ENCODE measurements at regions not wholly inside any gene's neighbourhood (a gene's known extent, or its start where the extent isn't known, plus 50 kb on each side); places are given as distances from the start of the nearest gene placed in this dataset.

DNA sequence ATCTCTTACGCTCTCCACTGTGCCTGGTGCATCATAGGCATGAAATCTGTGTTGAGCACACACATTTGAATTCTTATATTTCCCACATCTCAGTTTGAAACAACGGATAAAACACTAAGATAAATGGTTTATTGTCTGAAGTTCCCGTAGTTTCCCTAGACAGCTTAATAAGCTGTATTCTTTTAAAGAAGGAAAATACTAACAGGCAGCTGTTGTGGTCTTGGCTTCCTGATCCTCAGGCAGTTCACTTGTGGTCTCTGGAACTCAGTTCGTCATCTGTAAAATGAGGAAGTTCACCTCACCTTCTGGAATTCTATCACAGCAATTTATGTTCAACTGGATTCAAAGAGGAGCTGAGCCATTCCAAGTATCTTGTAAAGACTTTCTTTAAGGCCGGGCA is 1805.6 kb upstream of the TENM3 start:
- no peak for DNase-seq
- Histone ChIP-seq H3K27ac (ENCODE audit: low read depth in 1 of 2, low read length in 2 of 2) (no peak overlapping the region), H3K4me1 (ENCODE audit: control insufficient read depth in 1 of 2, insufficient read depth in 2 of 2, low read length in 2 of 2) (no peaks in the 10 kb centered on the region), H3K9me3 (replicated peaks in 1 of 2; ENCODE audit: control insufficient read depth in 1 of 2, insufficient read depth in 1 of 2, low read length in 2 of 2) (peaks cover 0 to 3% of the 10 kb centered on the region in 2 donors), H3K4me2 (replicated peaks; ENCODE audit: extremely low read depth, low read length, poor library complexity, severe bottlenecking) (no peak overlapping the region), H2AFZ (ENCODE audit: insufficient read depth, low read depth, low read length, poor library complexity, severe bottlenecking) (no peak overlapping the region), H4K20me1 (ENCODE audit: insufficient read depth, low read length) (no peaks in the 10 kb centered on the region), H3K36me3 (replicated peaks in 1 of 2; ENCODE audit: control insufficient read depth in 1 of 2, insufficient read depth in 2 of 2, low read length in 2 of 2) (no peaks in the 10 kb centered on the region), H3K9ac (ENCODE audit: insufficient read depth, low read length, poor library complexity, severe bottlenecking) (no peak overlapping the region), H3K27me3 (ENCODE audit: control insufficient read depth in 2 of 2, insufficient read depth in 2 of 2, low read length in 2 of 2) (no peaks in the 10 kb centered on the region), H3K79me2 (ENCODE audit: insufficient read depth, low read length) (no peaks in the 10 kb centered on the region), H3K4me3 (replicated peaks in 1 of 3; ENCODE audit: low read depth in 2 of 3, low read length in 3 of 3) (no peak overlapping the region)
- intact Hi-C loops (cut with micrococcal nuclease), result no loop called here
- H3K36me3 Mint-ChIP-seq, result no peaks in the 10 kb centered on the region
- H3K9me3 Mint-ChIP-seq, result peaks cover 0 to 9% (median 0%) of the 10 kb centered on the region in 7 donors
- H3K27me3 Mint-ChIP-seq (ENCODE audit: low read depth in 3 of 3), result peaks cover 0 to 3% (median 0%) of the 10 kb centered on the region in 3 donors
- peak overlapping the region in 1 of 2 donors; percentile 30 for H3K4me3 Mint-ChIP-seq
- TF ChIP-seq, protein P1, sequence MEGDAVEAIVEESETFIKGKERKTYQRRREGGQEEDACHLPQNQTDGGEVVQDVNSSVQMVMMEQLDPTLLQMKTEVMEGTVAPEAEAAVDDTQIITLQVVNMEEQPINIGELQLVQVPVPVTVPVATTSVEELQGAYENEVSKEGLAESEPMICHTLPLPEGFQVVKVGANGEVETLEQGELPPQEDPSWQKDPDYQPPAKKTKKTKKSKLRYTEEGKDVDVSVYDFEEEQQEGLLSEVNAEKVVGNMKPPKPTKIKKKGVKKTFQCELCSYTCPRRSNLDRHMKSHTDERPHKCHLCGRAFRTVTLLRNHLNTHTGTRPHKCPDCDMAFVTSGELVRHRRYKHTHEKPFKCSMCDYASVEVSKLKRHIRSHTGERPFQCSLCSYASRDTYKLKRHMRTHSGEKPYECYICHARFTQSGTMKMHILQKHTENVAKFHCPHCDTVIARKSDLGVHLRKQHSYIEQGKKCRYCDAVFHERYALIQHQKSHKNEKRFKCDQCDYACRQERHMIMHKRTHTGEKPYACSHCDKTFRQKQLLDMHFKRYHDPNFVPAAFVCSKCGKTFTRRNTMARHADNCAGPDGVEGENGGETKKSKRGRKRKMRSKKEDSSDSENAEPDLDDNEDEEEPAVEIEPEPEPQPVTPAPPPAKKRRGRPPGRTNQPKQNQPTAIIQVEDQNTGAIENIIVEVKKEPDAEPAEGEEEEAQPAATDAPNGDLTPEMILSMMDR (IDR thresholded peaks at IDR 0.05), result no peak
- no peak overlapping the region for H3K27ac Mint-ChIP-seq
- 39% methylated on average over 2 of the region's 5 CpGs for WGBS (ENCODE audit: insufficient coverage)
- peaks cover 7% of the 10 kb centered on the region for H3K4me1 Mint-ChIP-seq

GRCh38 chr4:180448306-180448705 is 1794.9 kb upstream of the TENM3 start:
- Histone ChIP-seq H3K27me3 (ENCODE audit: control insufficient read depth in 2 of 2, insufficient read depth in 2 of 2, low read length in 2 of 2) (no peaks in the 10 kb centered on the region), H2AFZ (ENCODE audit: insufficient read depth, low read depth, low read length, poor library complexity, severe bottlenecking) (no peak overlapping the region), H3K9me3 (replicated peaks in 1 of 2; ENCODE audit: control insufficient read depth in 1 of 2, insufficient read depth in 1 of 2, low read length in 2 of 2) (no peaks in the 10 kb centered on the region), H3K36me3 (replicated peaks in 1 of 2; ENCODE audit: control insufficient read depth in 1 of 2, insufficient read depth in 2 of 2, low read length in 2 of 2) (no peaks in the 10 kb centered on the region), H3K4me1 (ENCODE audit: control insufficient read depth in 1 of 2, insufficient read depth in 2 of 2, low read length in 2 of 2) (no peaks in the 10 kb centered on the region), H3K4me3 (replicated peaks in 1 of 3; ENCODE audit: low read depth in 2 of 3, low read length in 3 of 3) (no peak overlapping the region), H3K9ac (ENCODE audit: insufficient read depth, low read length, poor library complexity, severe bottlenecking) (no peak overlapping the region), H3K79me2 (ENCODE audit: insufficient read depth, low read length) (no peaks in the 10 kb centered on the region), H3K27ac (ENCODE audit: low read depth in 1 of 2, low read length in 2 of 2) (no peak overlapping the region), H3K4me2 (replicated peaks; ENCODE audit: extremely low read depth, low read length, poor library complexity, severe bottlenecking) (no peak overlapping the region), H4K20me1 (ENCODE audit: insufficient read depth, low read length) (no peaks in the 10 kb centered on the region)
- Mint-ChIP-seq H3K4me3 (no peak overlapping the region), H3K4me1 (no peaks in the 10 kb centered on the region), H3K27me3 (ENCODE audit: low read depth in 3 of 3) (peaks cover 0 to 2% (median 0%) of the 10 kb centered on the region in 3 donors), H3K9me3 (no peaks in the 10 kb centered on the region), H3K27ac (no peak overlapping the region), H3K36me3 (no peaks in the 10 kb centered on the region)
- TF ChIP-seq, protein P1 (IDR thresholded peaks at IDR 0.05), result no peak
- WGBS (ENCODE audit: insufficient coverage), result no CpG with 5 or more reads among the region's 1 CpG
- intact Hi-C loops (cut with micrococcal nuclease), result no loop called here
- no peak for DNase-seq

Measured in CD14-positive monocyte (primary cell).